ENCODE measurements at regions not wholly inside any gene's neighbourhood (a gene's known extent, or its start where the extent isn't known, plus 50 kb on each side); places are given as distances from the start of the nearest gene placed in this dataset.

DNA sequence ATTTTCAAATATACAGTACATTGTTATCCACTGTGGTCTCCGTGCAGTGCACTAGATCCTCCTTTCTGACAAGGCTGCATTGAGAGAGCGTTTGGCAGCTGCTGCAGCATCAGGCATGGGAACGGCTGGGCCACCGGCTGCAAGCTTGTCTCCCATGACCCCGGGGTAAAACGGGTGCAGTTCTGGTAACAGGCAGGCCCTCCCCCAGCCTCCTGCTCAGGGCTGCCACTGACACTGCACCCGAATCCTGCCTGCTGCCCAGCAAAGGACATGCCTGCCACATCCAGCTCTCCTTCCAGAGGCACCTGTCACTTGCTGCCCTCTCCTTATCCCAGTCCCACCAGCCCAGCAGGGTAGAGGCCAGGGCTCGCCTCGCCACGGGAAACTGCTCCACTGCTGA, 124.5 kb upstream of the TMEM45B start:
- DNase-seq (ENCODE audit: low spot score): no peak
- TF ChIP-seq, protein P1, sequence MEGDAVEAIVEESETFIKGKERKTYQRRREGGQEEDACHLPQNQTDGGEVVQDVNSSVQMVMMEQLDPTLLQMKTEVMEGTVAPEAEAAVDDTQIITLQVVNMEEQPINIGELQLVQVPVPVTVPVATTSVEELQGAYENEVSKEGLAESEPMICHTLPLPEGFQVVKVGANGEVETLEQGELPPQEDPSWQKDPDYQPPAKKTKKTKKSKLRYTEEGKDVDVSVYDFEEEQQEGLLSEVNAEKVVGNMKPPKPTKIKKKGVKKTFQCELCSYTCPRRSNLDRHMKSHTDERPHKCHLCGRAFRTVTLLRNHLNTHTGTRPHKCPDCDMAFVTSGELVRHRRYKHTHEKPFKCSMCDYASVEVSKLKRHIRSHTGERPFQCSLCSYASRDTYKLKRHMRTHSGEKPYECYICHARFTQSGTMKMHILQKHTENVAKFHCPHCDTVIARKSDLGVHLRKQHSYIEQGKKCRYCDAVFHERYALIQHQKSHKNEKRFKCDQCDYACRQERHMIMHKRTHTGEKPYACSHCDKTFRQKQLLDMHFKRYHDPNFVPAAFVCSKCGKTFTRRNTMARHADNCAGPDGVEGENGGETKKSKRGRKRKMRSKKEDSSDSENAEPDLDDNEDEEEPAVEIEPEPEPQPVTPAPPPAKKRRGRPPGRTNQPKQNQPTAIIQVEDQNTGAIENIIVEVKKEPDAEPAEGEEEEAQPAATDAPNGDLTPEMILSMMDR (IDR thresholded peaks at IDR 0.05; ENCODE audit: extremely low read depth, missing control alignments): no peak

DNA sequence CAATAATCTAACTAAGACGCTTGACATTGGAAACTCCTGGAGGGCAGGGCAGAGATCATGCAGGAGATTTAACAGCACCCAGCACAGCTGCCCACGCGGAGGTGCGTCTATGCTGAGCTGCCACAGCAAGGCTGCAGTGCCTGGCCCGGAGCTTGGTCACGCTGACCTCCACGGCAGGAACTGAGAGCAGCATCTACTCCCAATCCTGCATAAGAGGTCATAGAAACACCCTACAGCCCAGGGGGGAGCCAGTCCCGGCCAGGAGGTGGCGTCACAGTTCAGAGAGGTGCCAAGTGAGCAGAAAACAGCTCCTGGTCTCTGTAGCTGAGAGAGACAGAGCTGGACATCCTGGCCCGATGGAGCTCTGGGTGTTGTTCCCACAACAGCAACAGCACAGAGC, 121.1 kb upstream of the TMEM45B start:
- TF ChIP-seq, protein P1 (IDR thresholded peaks at IDR 0.05; ENCODE audit: extremely low read depth, missing control alignments): no peak
- DNase-seq (ENCODE audit: low spot score): no peak

- TF ChIP-seq, protein P1 (IDR thresholded peaks at IDR 0.05; ENCODE audit: extremely low read depth, missing control alignments): no peak
- DNase-seq (ENCODE audit: low spot score): no peak
Observed at GRCh38 chr11:129694966-129695365, 120.7 kb upstream of the TMEM45B start.

DNA sequence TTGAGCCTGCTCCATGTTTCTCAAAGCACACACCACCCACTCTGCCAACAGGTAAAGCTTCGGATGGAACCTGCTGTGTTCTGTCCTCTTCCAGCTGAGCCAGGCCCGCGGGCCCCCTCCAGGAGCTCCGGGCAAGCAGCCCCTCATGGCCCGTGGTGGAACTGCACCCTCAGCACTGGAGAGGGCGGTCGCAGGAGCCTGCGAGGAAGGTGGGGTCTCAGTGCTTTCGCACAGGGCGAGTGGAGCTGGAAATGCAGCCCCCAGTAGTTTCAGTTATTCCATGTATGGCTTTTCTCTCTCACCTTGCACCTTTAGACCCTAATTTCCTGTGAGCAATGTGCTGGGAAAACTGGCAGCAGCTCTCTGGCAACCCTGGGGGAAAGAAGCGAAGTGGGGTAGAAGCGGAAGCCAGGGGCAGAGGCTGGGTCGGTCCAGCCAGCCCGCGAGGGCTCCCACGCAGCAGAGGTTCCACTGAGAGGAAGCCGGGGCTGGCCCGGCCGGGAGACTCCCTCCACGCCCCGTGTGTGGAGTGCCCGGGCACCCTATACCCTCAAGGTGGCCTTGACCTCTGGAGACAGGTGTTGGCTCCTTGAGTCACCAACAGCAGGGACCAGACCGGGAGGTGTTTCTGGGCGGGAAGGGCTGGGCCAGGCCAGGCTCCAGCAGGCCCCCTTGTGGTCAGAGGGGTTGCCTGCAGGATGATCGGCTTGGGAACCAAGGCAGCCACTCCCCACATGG, 119.9 kb upstream of the TMEM45B start:
- peak; percentile 33 for DNase-seq (ENCODE audit: low spot score)
- TF ChIP-seq, protein P1 (IDR thresholded peaks at IDR 0.05; ENCODE audit: extremely low read depth, missing control alignments): peak; percentile 67

- no peak for DNase-seq (ENCODE audit: low spot score)
- TF ChIP-seq, protein P1 (IDR thresholded peaks at IDR 0.05; ENCODE audit: extremely low read depth, missing control alignments): no peak
Observed at GRCh38 chr11:129696309-129696989, 119.2 kb upstream of the TMEM45B start.

GRCh38 chr11:129698212-129698611, 117.4 kb upstream of the TMEM45B start:
- TF ChIP-seq, protein P1 (IDR thresholded peaks at IDR 0.05; ENCODE audit: extremely low read depth, missing control alignments): no peak
- DNase-seq (ENCODE audit: low spot score): no peak

DNA sequence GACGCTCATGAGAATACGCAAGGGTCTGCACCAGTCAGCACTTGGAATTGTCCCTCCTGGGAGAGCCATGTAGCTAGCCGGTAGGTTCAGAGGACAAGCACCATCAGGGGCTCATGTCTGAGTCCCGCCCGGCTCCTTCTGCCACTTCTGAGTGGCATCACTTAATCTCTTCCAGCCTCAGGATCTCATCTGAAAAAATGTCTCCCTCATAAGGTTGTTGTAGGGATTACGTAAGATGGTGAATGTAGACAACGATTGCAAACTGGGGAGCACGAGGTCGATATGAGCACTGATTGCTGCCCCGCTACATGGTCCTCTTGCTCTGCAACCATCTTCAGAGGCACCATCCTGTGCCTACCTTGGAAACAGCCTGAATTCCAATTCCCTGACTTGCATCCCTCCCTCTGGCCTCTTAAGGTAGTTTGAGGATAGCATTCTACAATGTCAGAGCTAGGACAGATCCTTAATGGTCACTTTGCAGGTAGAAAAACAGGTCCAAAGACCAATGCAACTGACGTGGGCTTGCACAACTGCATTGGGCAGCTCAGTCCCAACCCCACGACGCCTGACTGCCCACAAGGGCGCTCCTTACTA, 115.8 kb upstream of the TMEM45B start:
- no peak for DNase-seq (ENCODE audit: low spot score)
- TF ChIP-seq, protein P1 (IDR thresholded peaks at IDR 0.05; ENCODE audit: extremely low read depth, missing control alignments): no peak

Measured in GM20000 (cell line).